ENCODE measurements at regions not wholly inside any gene's neighbourhood (a gene's known extent, or its start where the extent isn't known, plus 50 kb on each side); places are given as distances from the start of the nearest gene placed in this dataset.
A peak's percentile ranks its signal among the peaks of the same experiment; 100 is the strongest.

DNA sequence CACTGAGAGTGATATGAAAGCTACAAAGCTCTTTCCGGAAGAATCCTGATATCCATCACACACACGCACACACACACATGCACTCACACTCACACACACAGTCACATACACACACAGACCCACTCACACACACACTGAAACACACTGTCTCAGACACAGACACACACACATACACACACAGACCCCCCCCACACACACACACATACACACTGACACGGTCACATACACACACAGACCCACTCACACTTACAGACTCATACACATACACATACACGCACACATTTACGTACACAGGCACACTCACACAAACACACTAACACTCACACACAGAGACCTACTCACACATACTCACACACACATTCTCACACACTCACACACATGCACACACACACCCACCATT, 58.6 kb downstream of the LIG4 start:
- DNase-seq, result no peak

DNA sequence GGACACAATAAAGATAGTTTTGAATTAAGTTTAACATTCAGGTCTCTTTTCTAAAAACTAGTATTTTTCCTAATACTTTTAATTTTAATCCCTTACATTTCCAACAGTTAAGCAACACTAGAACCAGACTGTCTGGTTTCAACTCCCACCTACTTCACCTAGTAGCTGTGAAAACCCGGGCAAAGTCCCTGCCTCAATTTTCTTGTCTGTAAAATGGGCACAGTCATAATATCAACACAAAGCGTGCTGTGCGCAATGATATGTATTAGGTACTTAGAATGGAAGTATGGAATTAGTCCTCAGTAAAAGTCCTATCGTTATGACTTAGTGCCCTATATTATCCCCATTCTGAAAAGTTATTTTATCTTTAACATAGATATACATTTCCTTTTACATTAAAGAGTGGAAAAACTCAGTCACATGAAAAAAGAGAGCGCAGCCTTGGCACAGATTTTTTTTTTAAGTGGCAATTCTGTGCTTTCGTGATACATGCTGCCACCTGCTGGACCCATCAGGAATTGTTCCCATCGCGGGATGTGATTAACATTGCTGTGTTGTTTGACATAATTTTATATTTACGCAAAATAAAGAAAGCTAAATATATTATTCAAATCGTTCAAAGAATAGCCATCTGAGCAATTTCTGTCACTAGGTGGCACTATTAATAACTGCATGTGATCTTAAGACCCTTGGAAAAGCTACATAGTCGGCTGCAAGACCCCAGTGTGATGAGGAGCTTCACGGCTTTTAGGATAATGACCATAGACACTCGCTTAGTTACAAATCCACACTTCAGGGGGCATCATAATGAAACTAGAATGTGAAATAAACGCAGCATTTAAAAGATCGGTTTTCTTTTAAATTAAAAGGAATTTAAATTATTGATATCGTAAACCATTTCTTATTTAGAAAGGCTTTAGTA, 59.9 kb downstream of the LIG4 start:
- DNase-seq, result peak; percentile 38 to 52

DNA sequence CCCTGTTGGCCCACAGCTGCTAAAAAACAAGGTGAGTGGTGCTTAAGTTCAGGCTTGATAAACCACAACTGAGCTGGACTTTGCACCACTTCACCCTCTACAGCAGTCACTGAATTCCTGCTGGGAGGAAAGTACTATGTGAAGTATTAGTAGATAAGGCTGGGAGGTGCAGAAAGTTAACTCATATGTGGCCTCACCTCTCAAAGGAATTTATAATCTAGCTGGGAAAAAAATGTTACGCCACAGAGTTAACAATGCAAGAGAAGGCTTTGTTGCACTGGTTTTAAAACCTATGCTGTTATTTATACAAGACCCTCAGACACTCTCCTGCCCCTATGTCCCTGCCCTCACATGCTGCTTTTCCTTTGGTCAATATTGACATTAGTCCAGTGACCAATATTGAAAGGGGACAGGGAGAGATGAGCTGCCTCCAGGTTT, 60.9 kb downstream of the LIG4 start:
- DNase-seq, result peak; percentile 28 to 32

GRCh38 chr13:108146642-108147041, 68.7 kb downstream of the LIG4 start:
- DNase-seq, result no peak

DNA sequence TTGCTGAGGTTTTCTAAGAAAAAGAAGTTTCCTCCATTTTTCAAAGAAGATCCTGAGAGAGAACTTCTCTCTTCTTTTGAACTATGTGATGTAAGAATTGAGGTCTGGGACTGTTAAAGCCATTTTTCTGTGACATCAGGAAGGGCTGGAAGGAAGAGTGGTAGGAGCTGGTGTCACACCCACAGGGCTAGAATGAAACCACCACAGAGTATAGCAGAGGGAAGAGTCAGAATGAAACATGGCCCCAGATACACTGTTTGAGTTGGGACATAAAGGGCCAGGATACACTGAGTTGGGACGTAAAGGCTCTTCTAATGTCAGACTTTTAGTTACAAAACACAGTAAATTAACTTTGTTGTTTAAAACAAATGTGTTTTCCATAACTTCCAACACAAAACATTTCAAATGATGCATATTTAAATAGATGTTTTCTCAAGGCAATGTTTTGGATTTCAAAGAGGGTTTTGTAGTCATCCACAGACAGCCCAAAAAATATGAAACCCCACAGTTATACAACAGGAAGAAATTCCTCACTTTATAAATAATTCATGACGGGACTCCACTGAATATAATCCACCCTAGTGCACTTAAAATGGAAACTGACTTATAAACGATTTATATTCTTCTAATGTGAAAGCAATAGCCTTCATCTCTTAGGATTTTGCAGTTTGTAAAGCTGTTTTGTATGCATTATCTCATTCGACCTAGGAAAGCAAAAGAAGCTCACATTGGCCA, 72.5 kb downstream of the LIG4 start:
- no peak for DNase-seq

- no peak for DNase-seq
These were observed 78.2 kb downstream of the LIG4 start for GRCh38 chr13:108137176-108137575.

GRCh38 chr13:108127406-108127805, 87.9 kb downstream of the LIG4 start:
- no peak for DNase-seq

DNA sequence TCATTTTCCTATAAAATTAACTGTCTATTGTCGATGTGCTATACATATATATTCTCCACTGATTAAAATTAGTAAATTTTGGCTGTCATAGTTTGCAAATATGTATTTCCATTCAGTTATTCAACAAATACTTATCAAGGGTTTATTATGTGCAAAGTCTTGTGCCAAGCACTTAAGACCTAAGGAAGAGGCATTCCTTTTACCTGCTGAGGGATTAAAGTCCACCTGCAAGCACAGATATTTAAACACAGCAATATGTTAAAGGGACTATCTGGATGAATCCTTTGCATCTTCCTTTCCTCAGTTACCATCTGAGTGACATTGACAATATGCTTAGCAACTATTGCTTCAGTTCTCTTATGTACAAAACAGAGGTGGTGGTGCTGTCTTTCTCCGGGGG, 89.3 kb downstream of the LIG4 start:
- no peak for DNase-seq

GRCh38 chr13:108121406-108121805, 93.9 kb downstream of the LIG4 start:
- no peak for DNase-seq

GRCh38 chr13:108120856-108121255, 94.5 kb downstream of the LIG4 start:
- DNase-seq, result no peak

GRCh38 chr13:108120302-108120701, 95.0 kb downstream of the LIG4 start:
- DNase-seq, result no peak

- no peak for DNase-seq
These were observed 99.6 kb downstream of the LIG4 start for GRCh38 chr13:108115738-108116137.

- no peak for DNase-seq
These were observed 101.9 kb downstream of the LIG4 start for GRCh38 chr13:108113407-108113806.

DNA sequence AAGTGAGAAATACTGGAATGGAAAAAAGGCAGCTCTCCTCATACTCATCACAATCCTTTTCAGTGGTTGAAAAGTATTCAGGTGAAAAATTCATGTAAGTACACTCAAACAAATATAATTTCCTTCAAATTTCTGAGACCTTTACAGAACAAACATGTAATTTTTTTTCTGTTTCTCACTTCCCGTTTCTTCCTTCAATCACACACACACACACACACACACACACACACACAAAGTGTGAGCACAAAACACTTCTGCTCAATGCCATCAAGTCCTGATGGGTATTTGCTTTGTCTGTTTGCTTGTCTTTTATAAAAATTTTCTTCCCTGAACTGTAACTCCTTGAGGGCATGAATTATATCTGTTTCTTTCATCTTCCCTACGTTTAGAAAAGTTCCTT, 110.6 kb downstream of the LIG4 start:
- DNase-seq, result no peak

GRCh38 chr13:108102771-108103170, 112.6 kb downstream of the LIG4 start:
- DNase-seq, result no peak

- DNase-seq, result no peak
These were observed 118.9 kb downstream of the LIG4 start for GRCh38 chr13:108096301-108096915.

GRCh38 chr13:108095036-108095435, 120.3 kb downstream of the LIG4 start:
- no peak for DNase-seq

DNA sequence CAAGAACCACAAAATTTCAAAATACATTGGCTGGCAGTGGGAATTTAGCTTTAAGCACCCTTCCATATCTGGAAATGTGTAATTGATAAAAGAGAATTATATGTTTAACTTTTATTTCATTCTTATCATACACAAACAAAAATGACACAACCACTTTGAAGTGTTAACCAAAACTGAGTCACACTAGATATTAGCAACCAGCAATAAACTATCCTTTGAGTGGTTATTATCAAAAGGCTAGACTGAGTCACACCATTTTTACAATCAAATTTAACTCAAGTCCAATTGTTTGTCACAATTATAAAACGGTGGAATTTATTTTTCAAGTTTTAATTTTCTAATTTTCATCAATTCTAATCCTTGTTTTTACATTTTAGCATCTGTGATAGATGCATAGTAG, 121.7 kb downstream of the LIG4 start:
- no peak for DNase-seq

GRCh38 chr13:108087810-108088209, 127.5 kb downstream of the LIG4 start:
- no peak for DNase-seq

DNA sequence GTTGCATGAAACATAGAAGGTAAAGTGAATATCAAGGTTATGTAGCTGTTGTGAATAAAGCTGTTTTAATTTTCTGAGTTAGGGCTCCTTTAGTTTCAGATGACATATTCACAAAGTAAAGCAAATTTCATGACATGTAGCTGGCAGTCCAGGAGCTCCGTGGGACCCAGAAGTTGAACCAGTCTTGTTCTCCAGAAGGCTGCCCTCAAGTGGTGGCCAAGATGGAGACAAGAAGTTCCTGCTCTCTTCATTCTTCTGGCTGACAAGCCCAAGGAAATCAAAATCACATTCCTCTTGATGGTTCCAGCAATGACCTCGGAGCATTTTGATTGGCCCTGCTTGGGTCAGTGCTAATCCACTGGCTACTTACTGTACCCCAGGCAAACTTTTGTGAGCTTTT, 128.7 kb downstream of the LIG4 start:
- DNase-seq, result no peak

DNA sequence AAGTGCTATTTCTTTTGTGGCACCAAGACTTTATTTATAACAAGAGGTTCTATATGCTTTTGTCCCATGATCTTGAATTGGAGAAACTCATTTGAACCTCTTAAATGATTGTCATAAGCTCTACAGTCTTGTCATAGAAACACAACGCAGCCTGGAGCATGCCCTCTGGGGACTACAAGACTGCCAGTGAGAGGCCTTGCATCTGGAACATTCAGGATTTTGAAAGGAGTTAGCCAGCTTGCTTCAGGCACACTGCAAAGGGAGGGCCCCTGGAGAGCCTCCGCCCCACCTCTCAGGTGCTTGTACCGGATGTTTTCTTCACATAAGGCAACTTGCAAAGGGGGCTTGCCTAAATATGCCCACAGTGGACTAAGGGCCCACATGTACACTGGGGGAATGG, 130.5 kb downstream of the LIG4 start:
- DNase-seq, result no peak

DNA sequence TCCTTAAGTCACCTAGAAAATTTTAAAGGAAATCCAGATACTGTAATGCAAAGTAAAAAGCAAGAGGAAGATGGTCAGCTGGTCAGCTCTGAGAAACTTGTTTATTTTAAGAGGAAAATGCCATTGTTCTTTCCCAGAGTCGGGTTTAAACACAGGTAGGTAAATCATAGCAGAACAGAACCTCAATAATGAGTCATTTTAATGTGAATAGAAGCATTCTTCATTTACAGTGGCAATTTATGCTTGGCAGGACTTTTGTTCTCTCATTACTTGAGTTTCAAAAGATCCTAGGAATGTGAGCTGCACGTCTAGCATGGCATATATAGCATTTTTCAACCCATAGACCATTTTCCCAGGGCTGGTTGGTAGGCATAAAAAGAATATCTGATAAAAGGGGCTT, 132.3 kb downstream of the LIG4 start:
- DNase-seq, result peak in 1 of 2 donors; percentile 3

- no peak for DNase-seq
These were observed 132.9 kb downstream of the LIG4 start for GRCh38 chr13:108082481-108082880.
